ENCODE measurements at regions not wholly inside any gene's neighbourhood (a gene's known extent, or its start where the extent isn't known, plus 50 kb on each side); places are given as distances from the start of the nearest gene placed in this dataset.

GRCh38 chr9:80866576-80867227 lies 822.6 kb downstream of the TLE1 start:
- H3K4me3 ChIP-seq (ENCODE audit: low read depth, low read length), result no peak overlapping the region
- TF ChIP-seq CTCF (IDR thresholded peaks at IDR 0.05; ENCODE audit: low read depth, low read length), result no peak
- no peak for TF ChIP-seq POLR2A (IDR thresholded peaks at IDR 0.05; ENCODE audit: extremely low read depth, insufficient read length)
- TF ChIP-seq MAX (IDR thresholded peaks at IDR 0.05; ENCODE audit: low read depth, low read length), result no peak
- TF ChIP-seq MYC (IDR thresholded peaks at IDR 0.05; ENCODE audit: low read depth, low read length), result no peak
- no peak for DNase-seq (ENCODE audit: low read depth)

GRCh38 chr9:80866121-80866520 lies 823.2 kb downstream of the TLE1 start:
- no peak for TF ChIP-seq MAX (IDR thresholded peaks at IDR 0.05; ENCODE audit: low read depth, low read length)
- no peak for TF ChIP-seq POLR2A (IDR thresholded peaks at IDR 0.05; ENCODE audit: extremely low read depth, insufficient read length)
- no peak for TF ChIP-seq MYC (IDR thresholded peaks at IDR 0.05; ENCODE audit: low read depth, low read length)
- no peak for TF ChIP-seq CTCF (IDR thresholded peaks at IDR 0.05; ENCODE audit: low read depth, low read length)
- no peak for DNase-seq (ENCODE audit: low read depth)
- H3K4me3 ChIP-seq (ENCODE audit: low read depth, low read length), result no peak overlapping the region

- DNase-seq (ENCODE audit: low read depth), result no peak
- H3K4me3 ChIP-seq (ENCODE audit: low read depth, low read length), result no peak overlapping the region
- TF ChIP-seq CTCF (IDR thresholded peaks at IDR 0.05; ENCODE audit: low read depth, low read length) (no peak), POLR2A (IDR thresholded peaks at IDR 0.05; ENCODE audit: extremely low read depth, insufficient read length) (no peak), MAX (IDR thresholded peaks at IDR 0.05; ENCODE audit: low read depth, low read length) (no peak), MYC (IDR thresholded peaks at IDR 0.05; ENCODE audit: low read depth, low read length) (no peak)
These were observed 846.3 kb downstream of the TLE1 start for GRCh38 chr9:80843028-80843427.

- no peak for DNase-seq (ENCODE audit: low read depth)
- no peak overlapping the region for H3K4me3 ChIP-seq (ENCODE audit: low read depth, low read length)
- TF ChIP-seq MYC (IDR thresholded peaks at IDR 0.05; ENCODE audit: low read depth, low read length), result no peak
- no peak for TF ChIP-seq CTCF (IDR thresholded peaks at IDR 0.05; ENCODE audit: low read depth, low read length)
These were observed 847.0 kb downstream of the TLE1 start for GRCh38 chr9:80842389-80842788.

GRCh38 chr9:80841888-80842287 lies 847.5 kb downstream of the TLE1 start:
- TF ChIP-seq MAX (IDR thresholded peaks at IDR 0.05; ENCODE audit: low read depth, low read length) (no peak), CTCF (IDR thresholded peaks at IDR 0.05; ENCODE audit: low read depth, low read length) (no peak), MYC (IDR thresholded peaks at IDR 0.05; ENCODE audit: low read depth, low read length) (no peak), POLR2A (IDR thresholded peaks at IDR 0.05; ENCODE audit: extremely low read depth, insufficient read length) (no peak)
- no peak for DNase-seq (ENCODE audit: low read depth)
- H3K4me3 ChIP-seq (ENCODE audit: low read depth, low read length), result no peak overlapping the region
